Neural cell (in vitro differentiated cells): ENCODE measurements at regions not wholly inside any gene's neighbourhood (a gene's known extent, or its start where the extent isn't known, plus 50 kb on each side); places are given as distances from the start of the nearest gene placed in this dataset.

Source experiments
- H2AFZ ChIP-seq: fragments of 200-600, 300-800 bp; sonication (generic), shearing (Covaris generic); 2 replicates; pipeline ENCODE4 v1.6.0; 2014; ENCODE audit warnings: low read depth, mild to moderate bottlenecking, antibody characterized with exemption, low read length, moderate library complexity
- H3F3A ChIP-seq: fragments of 200-600 bp; shearing (Covaris generic); 2 replicates; pipeline ENCODE4 v1.6.1; 2016; ENCODE audit warnings: mild to moderate bottlenecking, moderate library complexity, mixed read lengths, antibody characterized with exemption, low read length; ENCODE audit not compliant: insufficient read depth, poor library complexity, severe bottlenecking
- H3K27ac ChIP-seq: fragments of 200-600, 300-800 bp; sonication (generic), shearing (Covaris generic); 2 replicates; pipeline ENCODE4 v1.5.1; 2014; ENCODE audit warnings: mild to moderate bottlenecking, low read length, moderate library complexity
- H3K27me3 ChIP-seq: fragments of 300-800, 200-600 bp; sonication (generic), shearing (Covaris generic); 2 replicates; pipeline ENCODE4 v1.6.0; 2014; ENCODE audit warnings: mild to moderate bottlenecking, low read depth, low read length, moderate library complexity; ENCODE audit not compliant: insufficient read depth
- H3K36me3 ChIP-seq: fragments of 300-800, 200-600 bp; sonication (generic), shearing (Covaris generic); 2 replicates; pipeline ENCODE4 v1.5.1; 2014; ENCODE audit warnings: mild to moderate bottlenecking, antibody characterized with exemption, low read length, moderate library complexity; ENCODE audit not compliant: insufficient read depth
- H3K4me2 ChIP-seq: fragments of 300-800, 200-600 bp; sonication (generic), shearing (Covaris generic); 2 replicates; pipeline ENCODE4 v1.6.0; 2014; ENCODE audit warnings: mild to moderate bottlenecking, low read length
- H3K4me3 ChIP-seq: fragments of 300-800, 200-600 bp; sonication (generic), shearing (Covaris generic); 2 replicates; pipeline ENCODE4 v1.5.1; 2014; ENCODE audit warnings: mild to moderate bottlenecking, low read length, moderate library complexity
- H3K79me2 ChIP-seq: fragments of 200-600 bp; shearing (Covaris generic); replicated peaks from 2 replicates; pipeline ENCODE4 v1.6.0; 2014; ENCODE audit warnings: mild to moderate bottlenecking, low read length, moderate library complexity; ENCODE audit not compliant: insufficient read depth
- H3K9ac ChIP-seq: fragments of 300-800, 200-600 bp; sonication (generic), shearing (Covaris generic); 2 replicates; pipeline ENCODE4 v1.6.1; 2016; ENCODE audit warnings: mild to moderate bottlenecking, low read length, mixed read lengths
- H3K9me2 ChIP-seq: fragments of 200-600 bp; shearing (Covaris generic); 2 replicates; pipeline ENCODE4 v1.6.1; 2016; ENCODE audit warnings: mild to moderate bottlenecking, low read length, mixed read lengths; ENCODE audit not compliant: insufficient read depth
- H3K9me3 ChIP-seq: fragments of 200-600, 300-800 bp; sonication (generic), shearing (Covaris generic); 2 replicates; pipeline ENCODE4 v1.6.1; 2016; ENCODE audit warnings: mild to moderate bottlenecking, mixed run types, low read length, moderate library complexity, mixed read lengths
- H4K20me1 ChIP-seq: fragments of 200-600 bp; shearing (Covaris generic); 2 replicates; pipeline ENCODE4 v1.6.1; 2016; ENCODE audit warnings: mild to moderate bottlenecking, mixed run types; ENCODE audit not compliant: insufficient read depth
- CTCF ChIP-seq: fragments of 450-650 bp; IDR thresholded peaks from 2 replicates; pipeline ENCODE4 v1.5.1; 2014; ENCODE audit warnings: antibody characterized with exemption, mild to moderate bottlenecking, moderate library complexity; ENCODE audit not compliant: poor library complexity, severe bottlenecking
- EP300 ChIP-seq: fragments of 450-650 bp; conservative IDR thresholded peaks from 2 replicates; pipeline ENCODE4 v1.6.1; 2014; ENCODE audit warnings: antibody characterized with exemption, mild to moderate bottlenecking, moderate library complexity; ENCODE audit not compliant: poor library complexity, severe bottlenecking
- EZH2 ChIP-seq: fragments of 200-600, 300-800 bp; shearing (Covaris generic), sonication (generic); IDR thresholded peaks from 2 replicates; pipeline ENCODE4 v1.6.1; 2014; ENCODE audit warnings: antibody characterized with exemption, low read length, borderline replicate concordance, mild to moderate bottlenecking; ENCODE audit not compliant: insufficient read depth, poor library complexity, severe bottlenecking
- MXI1 ChIP-seq: fragments of 450-650 bp; conservative IDR thresholded peaks from 2 replicates; pipeline ENCODE4 v1.6.1; 2014; ENCODE audit warnings: antibody characterized with exemption, mild to moderate bottlenecking; ENCODE audit not compliant: poor library complexity, severe bottlenecking
- POLR2AphosphoS5 ChIP-seq: IDR thresholded peaks from 2 replicates; pipeline ENCODE4 v1.6.1; 2012
- RAD21 ChIP-seq: fragments of 450-650 bp; conservative IDR thresholded peaks from 2 replicates; pipeline ENCODE4 v1.6.1; 2014; ENCODE audit warnings: antibody characterized with exemption, mild to moderate bottlenecking, moderate library complexity
- REST ChIP-seq: IDR thresholded peaks from 2 replicates; pipeline ENCODE4 v1.6.1; 2012; ENCODE audit warnings: borderline replicate concordance
- SMC3 ChIP-seq: fragments of 450-650 bp; conservative IDR thresholded peaks from 2 replicates; pipeline ENCODE4 v1.6.1; 2014; ENCODE audit warnings: antibody characterized with exemption, mild to moderate bottlenecking, moderate library complexity; ENCODE audit not compliant: poor library complexity
- TAF1 ChIP-seq: IDR thresholded peaks from 2 replicates; pipeline ENCODE4 v1.6.1; 2012; ENCODE audit warnings: low read depth

DNA sequence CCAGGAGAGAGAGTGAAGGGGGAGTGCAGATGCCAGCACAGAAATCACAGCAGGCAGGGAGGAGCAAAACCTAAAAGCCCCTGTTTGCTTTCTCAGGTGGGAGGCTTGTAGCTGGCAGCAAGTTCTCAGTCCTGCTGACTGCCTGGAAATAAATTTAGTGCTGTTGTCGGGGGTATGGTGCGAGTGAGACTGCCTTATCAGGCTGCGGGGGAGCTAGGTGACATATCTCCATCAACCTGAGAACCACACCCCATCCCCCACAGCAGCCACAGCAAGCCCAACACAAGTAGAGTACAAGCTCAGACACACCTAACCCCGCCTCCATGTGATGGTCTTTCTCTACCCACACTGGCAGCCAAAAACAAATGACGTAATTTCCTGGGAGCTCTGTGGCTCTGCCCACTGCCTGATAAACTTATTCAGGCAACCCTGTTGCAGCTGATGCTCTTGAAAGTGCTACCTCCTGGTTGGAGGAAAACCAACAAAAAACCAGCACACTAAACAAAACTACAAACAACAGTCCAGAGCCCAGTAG lies 953.4 kb upstream of the NDST4 start:
- no peak overlapping the region for H3K4me3 ChIP-seq
- H3K9ac ChIP-seq = no peak overlapping the region
- TF ChIP-seq MXI1 = no peak
- TF ChIP-seq REST = no peak
- no peak for TF ChIP-seq POLR2AphosphoS5
- TF ChIP-seq RAD21 = no peak
- TF ChIP-seq CTCF = no peak
- no peak for TF ChIP-seq SMC3
- TF ChIP-seq TAF1 = no peak
- no peaks in the 10 kb centered on the region for H3K79me2 ChIP-seq
- H3K27me3 ChIP-seq = no peaks in the 10 kb centered on the region
- no peak overlapping the region for H2AFZ ChIP-seq
- H3K4me2 ChIP-seq = no peak overlapping the region
- H3K27ac ChIP-seq = no peak overlapping the region
- no peaks in the 10 kb centered on the region for H4K20me1 ChIP-seq
- no peaks in the 10 kb centered on the region for H3K9me3 ChIP-seq
- H3K36me3 ChIP-seq = no peaks in the 10 kb centered on the region
- H3F3A ChIP-seq = no peaks in the 10 kb centered on the region
- no peaks in the 10 kb centered on the region for H3K9me2 ChIP-seq

DNA sequence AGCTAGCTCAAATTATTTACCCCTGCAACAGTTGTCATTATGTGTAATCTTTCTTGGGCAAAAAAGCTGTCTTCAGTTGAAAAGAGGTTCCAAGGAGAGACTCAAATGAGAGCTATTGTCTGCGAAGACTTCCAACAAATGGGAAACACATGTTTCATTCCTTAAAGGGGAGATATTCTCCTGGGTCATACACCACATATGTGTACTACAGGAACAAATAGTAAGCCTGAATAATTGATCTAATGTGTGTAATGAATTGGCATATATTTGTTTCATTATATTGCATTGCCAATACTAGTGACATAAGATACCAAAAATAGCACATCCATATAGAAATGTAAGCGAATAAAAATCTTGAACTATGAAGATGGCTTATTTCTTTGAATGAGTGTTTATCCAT lies 950.9 kb upstream of the NDST4 start:
- H3K79me2 ChIP-seq = no peaks in the 10 kb centered on the region
- no peak overlapping the region for H2AFZ ChIP-seq
- H3K27ac ChIP-seq = no peak overlapping the region
- no peak for TF ChIP-seq CTCF
- no peak for TF ChIP-seq EP300
- no peak for TF ChIP-seq MXI1
- TF ChIP-seq POLR2AphosphoS5 = no peak
- TF ChIP-seq TAF1 = no peak
- TF ChIP-seq EZH2 = no peak
- TF ChIP-seq SMC3 = no peak
- no peak for TF ChIP-seq REST
- no peak for TF ChIP-seq RAD21
- H3K9ac ChIP-seq = no peak overlapping the region
- no peaks in the 10 kb centered on the region for H3K27me3 ChIP-seq
- H3K36me3 ChIP-seq = no peaks in the 10 kb centered on the region
- H3K4me2 ChIP-seq = no peak overlapping the region
- no peaks in the 10 kb centered on the region for H3K9me3 ChIP-seq
- H4K20me1 ChIP-seq = no peaks in the 10 kb centered on the region
- H3F3A ChIP-seq = no peaks in the 10 kb centered on the region
- no peaks in the 10 kb centered on the region for H3K9me2 ChIP-seq
- H3K4me3 ChIP-seq = no peak overlapping the region
